ENCODE measurements at regions not wholly inside any gene's neighbourhood (a gene's known extent, or its start where the extent isn't known, plus 50 kb on each side); places are given as distances from the start of the nearest gene placed in this dataset.

- TF ChIP-seq REST (IDR thresholded peaks at IDR 0.05; ENCODE audit: low read depth) (no peak), CEBPB (IDR thresholded peaks at IDR 0.05) (no peak), FOXM1 (IDR thresholded peaks at IDR 0.05; ENCODE audit: borderline replicate concordance, low read depth) (no peak), MAX (IDR thresholded peaks at IDR 0.05) (no peak), EP300 (IDR thresholded peaks at IDR 0.05; ENCODE audit: borderline replicate concordance) (no peak), TEAD4 (IDR thresholded peaks at IDR 0.05) (no peak), USF1 (IDR thresholded peaks at IDR 0.05) (no peak), TAF1 (IDR thresholded peaks at IDR 0.05; ENCODE audit: low read depth) (no peak), EGR1 (IDR thresholded peaks at IDR 0.05) (no peak), TCF12 (IDR thresholded peaks at IDR 0.05; ENCODE audit: low read depth) (no peak), RAD21 (IDR thresholded peaks at IDR 0.05; ENCODE audit: low read depth) (no peak), ZBTB7A (IDR thresholded peaks at IDR 0.05; ENCODE audit: low read depth) (no peak), YY1 (IDR thresholded peaks at IDR 0.05; ENCODE audit: low read depth) (no peak), NFIC (IDR thresholded peaks at IDR 0.05) (no peak), CREB1 (IDR thresholded peaks at IDR 0.05; ENCODE audit: low read depth) (no peak)
Observed at GRCh38 chr12:72839696-72840095, 567.5 kb downstream of the TRHDE start.

- TF ChIP-seq CEBPB (IDR thresholded peaks at IDR 0.05), result no peak
- no peak for TF ChIP-seq YY1 (IDR thresholded peaks at IDR 0.05; ENCODE audit: low read depth)
- TF ChIP-seq USF1 (IDR thresholded peaks at IDR 0.05), result no peak
- no peak for TF ChIP-seq TEAD4 (IDR thresholded peaks at IDR 0.05)
- no peak for TF ChIP-seq EP300 (IDR thresholded peaks at IDR 0.05; ENCODE audit: borderline replicate concordance)
- TF ChIP-seq MAX (IDR thresholded peaks at IDR 0.05), result no peak
- no peak for TF ChIP-seq FOXM1 (IDR thresholded peaks at IDR 0.05; ENCODE audit: borderline replicate concordance, low read depth)
- no peak for TF ChIP-seq EGR1 (IDR thresholded peaks at IDR 0.05)
- TF ChIP-seq NFIC (IDR thresholded peaks at IDR 0.05), result no peak
- no peak for TF ChIP-seq CREB1 (IDR thresholded peaks at IDR 0.05; ENCODE audit: low read depth)
- no peak for TF ChIP-seq TCF12 (IDR thresholded peaks at IDR 0.05; ENCODE audit: low read depth)
- TF ChIP-seq REST (IDR thresholded peaks at IDR 0.05; ENCODE audit: low read depth), result no peak
- no peak for TF ChIP-seq RAD21 (IDR thresholded peaks at IDR 0.05; ENCODE audit: low read depth)
- TF ChIP-seq TAF1 (IDR thresholded peaks at IDR 0.05; ENCODE audit: low read depth), result no peak
- TF ChIP-seq ZBTB7A (IDR thresholded peaks at IDR 0.05; ENCODE audit: low read depth), result no peak
Observed at GRCh38 chr12:72863671-72864070, 591.5 kb downstream of the TRHDE start.

- TF ChIP-seq TAF1 (IDR thresholded peaks at IDR 0.05; ENCODE audit: low read depth) (no peak), CEBPB (IDR thresholded peaks at IDR 0.05) (no peak), REST (IDR thresholded peaks at IDR 0.05; ENCODE audit: low read depth) (no peak), RAD21 (IDR thresholded peaks at IDR 0.05; ENCODE audit: low read depth) (no peak), CREB1 (IDR thresholded peaks at IDR 0.05; ENCODE audit: low read depth) (no peak)
Observed at GRCh38 chr12:72865921-72866320, 593.8 kb downstream of the TRHDE start.

GRCh38 chr12:72869024-72869423 is 596.9 kb downstream of the TRHDE start:
- no peak for TF ChIP-seq RAD21 (IDR thresholded peaks at IDR 0.05; ENCODE audit: low read depth)
- no peak for TF ChIP-seq CREB1 (IDR thresholded peaks at IDR 0.05; ENCODE audit: low read depth)
- TF ChIP-seq TAF1 (IDR thresholded peaks at IDR 0.05; ENCODE audit: low read depth), result no peak
- TF ChIP-seq EGR1 (IDR thresholded peaks at IDR 0.05), result no peak

Measured in Ishikawa (cell line).